ENCODE measurements at regions not wholly inside any gene's neighbourhood (a gene's known extent, or its start where the extent isn't known, plus 50 kb on each side); places are given as distances from the start of the nearest gene placed in this dataset.
"Not testable (repeated sequence)": the region's sequence is repeated elsewhere in the genome, so short reads cannot be mapped to it uniquely, and the experiment has no call there.

- no peak for FAIRE-seq
These were observed 1302.6 kb upstream of the FAM98A start for GRCh38 chr2:34901739-34902138.

DNA sequence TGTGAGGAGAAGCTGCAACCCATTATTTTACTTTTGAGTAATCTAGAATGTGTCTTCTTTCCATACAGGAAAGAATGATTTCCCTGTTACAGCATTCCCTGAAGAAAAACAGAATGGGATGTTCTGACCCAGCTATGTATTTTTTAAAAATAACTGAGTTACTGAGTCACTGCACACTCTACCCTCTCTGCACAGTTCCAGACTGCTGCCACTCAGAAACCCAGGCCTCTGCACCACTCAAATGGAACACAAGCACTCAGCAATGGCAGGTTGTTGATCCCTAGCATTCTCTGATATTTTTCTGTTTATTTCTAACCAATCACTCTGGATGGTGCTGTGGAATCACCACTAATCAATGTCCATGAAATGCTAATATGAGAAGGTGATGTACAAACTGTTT lies 1300.0 kb upstream of the FAM98A start:
- FAIRE-seq, result no peak

GRCh38 chr2:34892766-34893165 lies 1293.7 kb upstream of the FAM98A start:
- FAIRE-seq, result no peak

DNA sequence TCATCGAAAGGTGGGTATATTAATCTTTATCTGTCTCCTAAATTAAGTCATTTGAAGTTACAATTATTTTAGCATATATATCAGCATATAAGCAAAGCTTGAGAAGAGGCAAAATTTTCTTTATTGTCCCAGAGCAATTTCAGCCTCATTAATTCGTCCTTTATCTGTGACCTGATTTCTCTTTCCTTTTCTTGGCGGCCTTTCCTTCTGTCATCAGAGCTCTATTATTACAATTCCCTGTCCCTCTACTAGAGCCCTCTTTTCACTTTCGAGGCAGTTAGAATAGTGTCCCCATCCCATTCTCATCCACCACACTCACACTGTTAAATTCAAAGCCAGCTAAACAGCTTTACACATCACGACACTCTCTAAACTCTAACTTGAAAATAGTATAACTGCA lies 1293.2 kb upstream of the FAM98A start:
- FAIRE-seq, result no peak

- no peak for FAIRE-seq
These were observed 1276.1 kb upstream of the FAM98A start for GRCh38 chr2:34875091-34875745.

DNA sequence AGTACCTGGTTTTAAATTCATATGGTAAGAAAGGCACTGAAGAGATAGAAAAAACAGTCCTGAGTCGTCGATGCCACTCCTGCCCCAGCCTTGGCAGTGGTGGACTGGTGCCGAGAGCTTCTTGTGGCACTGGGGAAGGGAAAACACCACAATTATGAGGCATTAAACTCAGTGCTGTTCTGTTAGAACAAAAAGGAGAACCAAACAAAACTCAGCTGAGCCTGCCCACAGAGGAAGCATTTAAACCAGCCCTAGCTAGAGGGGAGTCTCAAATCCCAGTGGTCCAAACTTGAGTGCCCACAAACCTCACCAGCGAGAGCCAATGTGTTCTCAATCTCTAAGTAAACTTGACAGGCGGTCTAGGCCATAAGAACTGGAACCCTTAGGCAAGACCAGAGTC lies 1254.5 kb upstream of the FAM98A start:
- no peak for FAIRE-seq

- no peak for FAIRE-seq
These were observed 1252.7 kb upstream of the FAM98A start for GRCh38 chr2:34851804-34852203.

- FAIRE-seq, result no peak
These were observed 1250.7 kb upstream of the FAM98A start for GRCh38 chr2:34849827-34850226.

DNA sequence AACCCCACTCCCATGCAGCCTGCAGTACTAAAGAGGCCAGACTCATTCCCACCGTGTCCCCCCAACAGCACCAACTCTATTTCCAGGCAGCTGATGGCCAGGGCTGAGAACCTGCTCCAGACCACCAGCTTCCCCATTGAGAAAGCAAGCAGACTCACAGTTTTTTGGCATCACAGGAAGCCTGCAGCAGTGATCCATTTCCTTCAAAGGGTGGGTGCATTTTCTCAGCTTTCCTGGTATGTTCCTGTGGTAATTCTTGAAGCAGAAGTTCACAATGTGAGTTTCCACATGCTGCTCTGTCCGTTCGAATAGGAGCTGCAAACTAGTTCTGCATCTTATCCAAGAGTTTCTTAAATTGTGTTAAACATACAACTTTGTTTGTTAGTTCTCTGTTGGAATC lies 1249.6 kb upstream of the FAM98A start:
- no peak for FAIRE-seq

- FAIRE-seq, result no peak
These were observed 1249.0 kb upstream of the FAM98A start for GRCh38 chr2:34848132-34848531.

- no peak for FAIRE-seq
These were observed 1245.5 kb upstream of the FAM98A start for GRCh38 chr2:34844629-34845028.

GRCh38 chr2:34838408-34838807 lies 1239.3 kb upstream of the FAM98A start:
- FAIRE-seq, result no peak

- no peak for FAIRE-seq
These were observed 1237.3 kb upstream of the FAM98A start for GRCh38 chr2:34836361-34836760.

DNA sequence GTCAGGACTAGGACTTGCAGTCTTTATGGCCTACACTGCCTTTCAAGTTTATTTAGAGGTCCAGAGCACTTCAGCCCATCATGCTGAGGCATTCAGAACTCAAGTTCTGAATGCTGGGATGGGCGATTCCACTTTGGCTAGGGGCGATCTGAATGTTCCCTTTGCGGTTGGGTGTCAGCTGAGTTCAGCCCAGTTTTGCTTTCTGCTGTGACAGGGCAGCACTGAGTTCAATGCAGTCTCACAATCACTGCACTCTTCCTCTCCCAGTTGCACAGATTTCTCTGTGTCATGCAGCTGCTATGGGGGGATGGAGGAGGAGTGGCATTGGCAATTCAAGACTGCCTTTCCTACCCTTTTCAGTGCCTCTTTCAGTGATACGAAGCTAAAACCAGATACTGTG lies 1232.0 kb upstream of the FAM98A start:
- no peak for FAIRE-seq

GRCh38 chr2:34828481-34828880 lies 1229.4 kb upstream of the FAM98A start:
- FAIRE-seq, result no peak

DNA sequence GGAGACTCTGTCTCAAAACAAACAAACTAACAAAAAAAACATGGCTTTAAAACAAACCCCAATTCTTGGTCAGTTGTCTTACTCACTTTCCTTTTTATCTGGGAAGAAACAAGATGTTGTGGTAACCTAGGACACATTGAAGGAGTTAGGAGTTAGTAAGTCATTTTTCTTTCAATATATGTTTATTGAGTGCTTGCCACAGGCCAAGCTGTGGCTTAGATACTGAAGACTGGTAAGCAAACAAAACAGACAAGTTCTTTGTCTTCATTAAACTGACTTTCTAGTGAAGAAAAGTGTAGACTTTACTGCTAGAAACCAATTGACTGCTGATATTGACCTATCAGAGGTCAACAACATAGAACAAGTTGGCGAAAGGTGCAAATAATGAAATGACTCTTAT lies 1228.3 kb upstream of the FAM98A start:
- no peak for FAIRE-seq

DNA sequence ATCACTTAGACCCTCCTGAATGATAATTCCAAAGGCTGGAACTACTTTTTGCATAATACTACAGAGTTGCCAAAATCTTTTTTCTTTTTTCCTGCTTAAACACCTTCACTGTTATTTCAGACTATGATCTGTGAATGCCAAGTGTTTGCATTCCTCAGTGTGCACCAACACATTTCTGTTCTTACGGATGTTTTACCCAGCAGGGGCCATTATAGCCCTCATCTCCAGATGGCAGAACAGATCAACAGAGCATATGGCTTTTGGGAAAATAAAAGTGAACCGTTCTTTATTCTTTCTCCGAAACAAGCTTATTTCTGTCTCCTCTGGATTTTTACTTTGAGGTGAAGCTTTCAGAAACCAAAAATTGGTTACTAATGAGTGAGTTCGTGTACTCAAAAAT lies 1226.6 kb upstream of the FAM98A start:
- no peak for FAIRE-seq

DNA sequence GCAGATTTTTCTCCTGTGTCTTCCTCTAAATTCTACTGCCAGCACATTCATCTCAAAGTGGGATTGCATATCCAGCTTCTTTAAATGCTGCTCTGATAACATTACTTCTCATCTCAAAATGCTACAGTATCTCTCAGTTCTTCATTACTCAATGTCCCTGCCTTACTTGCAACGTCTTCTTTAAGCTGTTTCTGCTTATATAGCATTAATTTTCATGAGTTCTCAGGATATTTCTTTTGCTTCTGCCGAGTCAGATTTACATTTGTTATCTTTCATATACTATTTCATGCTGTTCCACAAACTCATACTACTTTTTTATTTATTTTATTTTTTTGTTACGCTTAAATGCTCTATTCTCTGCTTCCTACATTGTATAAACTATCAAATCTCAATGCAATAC lies 1223.5 kb upstream of the FAM98A start:
- no peak for FAIRE-seq

DNA sequence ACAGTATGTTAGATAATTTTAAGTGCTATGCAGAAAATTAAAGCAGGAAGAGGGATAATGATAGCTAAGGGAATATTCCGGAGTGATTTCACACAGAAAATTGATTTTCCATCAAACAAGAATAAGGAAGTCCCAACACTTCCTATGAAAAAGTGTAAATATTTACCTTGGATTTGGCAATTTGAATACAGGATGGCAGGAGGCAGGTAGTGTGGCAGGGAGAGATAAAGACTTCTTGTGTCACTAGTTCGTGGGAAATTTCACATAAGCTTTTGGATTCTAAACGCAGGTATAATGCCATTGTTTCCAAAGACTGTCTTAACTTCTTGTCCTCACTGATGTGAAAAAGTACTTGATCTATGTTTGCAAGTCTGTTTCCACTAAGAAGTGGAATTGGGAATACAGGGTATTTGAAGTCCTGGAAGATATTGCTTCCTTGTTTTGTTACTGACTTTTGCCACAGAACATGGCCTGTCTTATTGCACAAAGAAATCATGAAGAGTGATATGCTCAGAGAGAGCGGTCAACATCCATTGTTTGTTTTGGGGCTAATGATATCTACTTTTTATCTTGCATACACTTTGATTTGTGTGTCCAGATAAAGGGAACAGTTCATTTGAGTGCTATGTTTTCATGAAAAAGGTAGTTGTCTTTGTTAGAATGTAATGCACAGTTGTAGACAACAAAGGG lies 1216.1 kb upstream of the FAM98A start:
- no peak for FAIRE-seq

DNA sequence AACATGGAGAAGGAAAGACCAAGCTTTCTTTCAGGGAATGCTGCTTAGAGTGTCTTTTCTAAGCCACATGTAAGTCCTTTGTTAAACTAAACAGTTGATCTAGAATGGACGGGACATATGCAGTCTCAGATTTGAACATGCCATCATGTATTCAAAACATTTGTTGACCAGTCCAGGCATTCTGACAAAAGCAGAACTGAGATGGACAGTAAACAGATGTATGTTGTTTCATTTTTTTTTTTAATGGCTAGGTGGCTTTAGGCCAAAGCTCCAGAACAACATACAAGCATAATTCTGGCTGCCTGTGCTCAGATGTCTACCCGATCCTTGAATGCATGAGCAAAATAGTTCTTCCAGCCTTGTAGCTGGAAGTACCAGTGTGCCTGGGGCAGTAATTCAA lies 1211.4 kb upstream of the FAM98A start:
- FAIRE-seq, result no peak

DNA sequence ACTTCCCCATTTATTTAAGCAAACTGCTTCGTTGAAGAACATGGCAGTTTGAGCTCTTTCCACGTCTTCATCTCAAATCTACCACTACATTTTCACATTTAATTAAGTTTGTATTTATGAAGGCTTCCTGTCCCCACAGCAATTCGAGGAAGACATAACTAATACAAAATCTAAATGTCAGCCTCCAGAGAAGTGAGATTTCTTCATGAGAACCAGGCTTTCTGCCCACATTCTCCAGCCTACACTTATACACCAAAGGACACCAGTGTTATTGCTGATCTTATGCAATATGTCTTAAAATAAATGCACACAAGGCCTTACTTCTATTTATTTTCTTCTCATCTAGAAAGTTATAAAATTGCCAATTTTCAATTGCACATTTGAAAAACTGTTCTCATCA lies 1209.3 kb upstream of the FAM98A start:
- no peak for FAIRE-seq

GRCh38 chr2:34806891-34807290 lies 1207.8 kb upstream of the FAM98A start:
- FAIRE-seq, result no peak

- no peak for FAIRE-seq
These were observed 1207.3 kb upstream of the FAM98A start for GRCh38 chr2:34806396-34806795.

- no peak for FAIRE-seq
These were observed 1200.5 kb upstream of the FAM98A start for GRCh38 chr2:34799556-34799955.

GRCh38 chr2:34795586-34795985 lies 1196.5 kb upstream of the FAM98A start:
- FAIRE-seq, result not testable (repeated sequence)

Data from colon (tissue), 2 donors.